GM23338 (cell line): ENCODE measurements at regions not wholly inside any gene's neighbourhood (a gene's known extent, or its start where the extent isn't known, plus 50 kb on each side); places are given as distances from the start of the nearest gene placed in this dataset.

Experiments
- ATAC-seq: fragments of 200-7000 bp; cut with Tn5 transposase; 3 replicates; pipeline ENCODE4 v1.9.1; 2020
- DNase-seq: peaks from one replicate; pipeline ENCODE4 v3.0.0-alpha.2; 2015; ENCODE audit warnings: low spot score
- H2AFZ ChIP-seq: fragments of 200-600 bp; sonication (generic); 2 replicates; pipeline ENCODE4 v1.8.0; 2016; ENCODE audit warnings: antibody characterized with exemption, mild to moderate bottlenecking, moderate library complexity
- H3F3A ChIP-seq: fragments of 200-600 bp; sonication (generic); replicated peaks from 2 replicates; pipeline ENCODE4 v1.8.0; 2017; ENCODE audit warnings: antibody characterized with exemption, mixed run types, low read depth
- H3K27ac ChIP-seq: fragments of 200-600 bp; sonication (generic); 2 replicates; pipeline ENCODE4 v1.6.1; 2016; ENCODE audit warnings: low read depth
- H3K27me3 ChIP-seq: fragments of 200-600 bp; sonication (generic); 2 replicates; pipeline ENCODE4 v1.8.0; 2016; ENCODE audit warnings: mild to moderate bottlenecking, mixed run types, moderate library complexity; ENCODE audit not compliant: insufficient read depth
- H3K36me3 ChIP-seq: fragments of 200-600 bp; sonication (generic); 2 replicates; pipeline ENCODE4 v1.8.0; 2016; ENCODE audit warnings: mild to moderate bottlenecking; ENCODE audit not compliant: insufficient read depth
- H3K4me1 ChIP-seq: fragments of 200-600 bp; sonication (generic); 2 replicates; pipeline ENCODE4 v1.8.0; 2016; ENCODE audit warnings: mild to moderate bottlenecking, moderate library complexity; ENCODE audit not compliant: insufficient read depth
- H3K4me2 ChIP-seq: fragments of 200-600 bp; sonication (generic); 2 replicates; pipeline ENCODE4 v1.7.1; 2017; ENCODE audit warnings: mixed run types
- H3K4me3 ChIP-seq: fragments of 200-600 bp; sonication (generic); 2 replicates; pipeline ENCODE4 v1.6.1; 2016; ENCODE audit warnings: mixed run types
- H3K79me2 ChIP-seq: fragments of 200-600 bp; sonication (generic); replicated peaks from 2 replicates; pipeline ENCODE4 v1.8.0; 2017; ENCODE audit warnings: mild to moderate bottlenecking; ENCODE audit not compliant: insufficient read depth
- H3K9me2 ChIP-seq: fragments of 200-600 bp; sonication (generic); 2 replicates; pipeline ENCODE4 v1.8.0; 2017; ENCODE audit not compliant: insufficient read depth
- H4K20me1 ChIP-seq: fragments of 200-600 bp; sonication (generic); replicated peaks from 2 replicates; pipeline ENCODE4 v1.8.0; 2017; ENCODE audit warnings: mild to moderate bottlenecking; ENCODE audit not compliant: insufficient read depth
- H3K27ac Mint-ChIP-seq: 2 replicates; pipeline ENCODE4 v1.8.0; 2020; ENCODE audit warnings: inconsistent platforms, mild to moderate bottlenecking, moderate library complexity, mixed read lengths
- H3K27me3 Mint-ChIP-seq: 3 replicates; pipeline ENCODE4 v1.8.0; 2022; ENCODE audit warnings: low read depth, mild to moderate bottlenecking, moderate library complexity, mixed read lengths, inconsistent platforms; ENCODE audit not compliant: insufficient read depth, poor library complexity
- H3K36me3 Mint-ChIP-seq: 3 replicates; pipeline ENCODE4 v1.8.0; 2021; ENCODE audit warnings: low read depth, mild to moderate bottlenecking, inconsistent platforms, moderate library complexity, mixed read lengths
- H3K4me1 Mint-ChIP-seq: 3 replicates; pipeline ENCODE4 v1.8.0; 2020; ENCODE audit warnings: mild to moderate bottlenecking, inconsistent platforms, mixed read lengths
- H3K4me3 Mint-ChIP-seq: 3 replicates; pipeline ENCODE4 v1.8.0; 2021; ENCODE audit warnings: moderate library complexity, mild to moderate bottlenecking, inconsistent platforms, mixed read lengths
- H3K9me3 Mint-ChIP-seq: 3 replicates; pipeline ENCODE4 v1.8.0; 2020; ENCODE audit warnings: moderate library complexity, mild to moderate bottlenecking, inconsistent platforms, mixed read lengths
- CREB1 ChIP-seq: fragments of 250-450 bp; sonication (Bioruptor Pico); IDR thresholded peaks from 2 replicates; pipeline ENCODE4 v1.5.0; 2020; ENCODE audit warnings: low read depth, mild to moderate bottlenecking, moderate library complexity
- NANOG ChIP-seq: IDR thresholded peaks from 2 replicates; pipeline ENCODE4 v1.6.1; 2016; ENCODE audit warnings: antibody characterized with exemption, borderline replicate concordance
- REST ChIP-seq: IDR thresholded peaks from one replicate; pipeline ENCODE4 v1.6.1; 2018; ENCODE audit warnings: antibody characterized with exemption; ENCODE audit not compliant: unreplicated experiment
- STAT1 ChIP-seq: IDR thresholded peaks from one replicate; pipeline ENCODE4 v1.6.1; 2016; ENCODE audit warnings: antibody characterized with exemption; ENCODE audit not compliant: unreplicated experiment
- ZNF462 ChIP-seq: fragments of 250-450 bp; sonication (Bioruptor Pico); IDR thresholded peaks from 2 replicates; pipeline ENCODE4 v1.5.0; 2020; ENCODE audit warnings: mild to moderate bottlenecking, moderate library complexity

- H3K27me3 Mint-ChIP-seq, result no peaks in the 10 kb centered on the region
- Histone ChIP-seq H3K27ac (no peak overlapping the region), H3K4me3 (no peak overlapping the region), H3K4me2 (no peak overlapping the region), H3K9me2 (peaks cover 5% of the 10 kb centered on the region; the same call in 1 of the 2 replicates), H3K4me1 (no peaks in the 10 kb centered on the region), H3F3A (no peaks in the 10 kb centered on the region), H3K27me3 (no peaks in the 10 kb centered on the region), H3K36me3 (no peaks in the 10 kb centered on the region), H3K79me2 (no peaks in the 10 kb centered on the region), H4K20me1 (no peaks in the 10 kb centered on the region), H2AFZ (no peak overlapping the region)
- ATAC-seq, result no peak
- no peak for TF ChIP-seq NANOG
- no peak for TF ChIP-seq CREB1 (CRISPR knock-in tag)
- no peak for TF ChIP-seq STAT1
- TF ChIP-seq REST, result no peak
- TF ChIP-seq ZNF462 (CRISPR knock-in tag), result no peak
- H3K9me3 Mint-ChIP-seq, result peaks cover 14% of the 10 kb centered on the region; the same call in 1 of the 3 replicates
- no peaks in the 10 kb centered on the region for H3K4me1 Mint-ChIP-seq
- no peak overlapping the region for H3K27ac Mint-ChIP-seq
- H3K4me3 Mint-ChIP-seq, result no peak overlapping the region
- H3K36me3 Mint-ChIP-seq, result peaks cover 4% of the 10 kb centered on the region; the same call in 2 of the 3 replicates
- no peak for DNase-seq
These were observed 607.3 kb downstream of the ANKRD50 start for GRCh38 chr4:124105212-124105611.
